ENCODE measurements at regions not wholly inside any gene's neighbourhood (a gene's known extent, or its start where the extent isn't known, plus 50 kb on each side); places are given as distances from the start of the nearest gene placed in this dataset.
"Not testable (repeated sequence)": the region's sequence is repeated elsewhere in the genome, so short reads cannot be mapped to it uniquely, and the experiment has no call there.

DNA sequence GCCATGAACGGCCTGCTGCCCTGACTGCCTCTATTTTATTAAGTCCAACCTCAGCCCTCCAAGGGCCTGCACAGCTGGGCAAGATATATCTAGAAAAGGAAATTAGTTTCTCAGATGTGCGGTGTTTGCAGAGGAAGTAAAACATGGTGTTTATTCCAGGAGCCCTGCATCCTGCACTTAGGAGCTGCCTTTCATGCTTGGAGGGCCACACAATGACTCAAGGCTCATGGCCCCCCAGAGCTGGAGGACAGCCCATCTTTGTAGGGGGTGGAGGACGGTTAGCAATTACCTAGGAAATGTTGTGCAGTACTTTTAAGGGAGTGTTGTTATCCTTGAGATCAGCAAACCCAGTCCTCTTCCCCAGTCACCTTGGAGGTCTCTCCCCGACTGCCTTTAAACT is 80.5 kb downstream of the COPRS start:
- no peak for DNase-seq (ENCODE audit: low read depth in 1 of 2, low spot score in 1 of 2)
- peaks cover 3% of the 10 kb centered on the region for H3K27me3 ChIP-seq
- H3K27ac ChIP-seq = no peak overlapping the region
- no peaks in the 10 kb centered on the region for H3K36me3 ChIP-seq
- no peak overlapping the region for H3K4me3 ChIP-seq
- TF ChIP-seq, protein P1, sequence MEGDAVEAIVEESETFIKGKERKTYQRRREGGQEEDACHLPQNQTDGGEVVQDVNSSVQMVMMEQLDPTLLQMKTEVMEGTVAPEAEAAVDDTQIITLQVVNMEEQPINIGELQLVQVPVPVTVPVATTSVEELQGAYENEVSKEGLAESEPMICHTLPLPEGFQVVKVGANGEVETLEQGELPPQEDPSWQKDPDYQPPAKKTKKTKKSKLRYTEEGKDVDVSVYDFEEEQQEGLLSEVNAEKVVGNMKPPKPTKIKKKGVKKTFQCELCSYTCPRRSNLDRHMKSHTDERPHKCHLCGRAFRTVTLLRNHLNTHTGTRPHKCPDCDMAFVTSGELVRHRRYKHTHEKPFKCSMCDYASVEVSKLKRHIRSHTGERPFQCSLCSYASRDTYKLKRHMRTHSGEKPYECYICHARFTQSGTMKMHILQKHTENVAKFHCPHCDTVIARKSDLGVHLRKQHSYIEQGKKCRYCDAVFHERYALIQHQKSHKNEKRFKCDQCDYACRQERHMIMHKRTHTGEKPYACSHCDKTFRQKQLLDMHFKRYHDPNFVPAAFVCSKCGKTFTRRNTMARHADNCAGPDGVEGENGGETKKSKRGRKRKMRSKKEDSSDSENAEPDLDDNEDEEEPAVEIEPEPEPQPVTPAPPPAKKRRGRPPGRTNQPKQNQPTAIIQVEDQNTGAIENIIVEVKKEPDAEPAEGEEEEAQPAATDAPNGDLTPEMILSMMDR (IDR thresholded peaks at IDR 0.05; ENCODE audit: low read depth, low read length) = no peak
- no peaks in the 10 kb centered on the region for H3K4me1 ChIP-seq (ENCODE audit: low read depth)
- no peaks in the 10 kb centered on the region for H3K9me3 ChIP-seq (ENCODE audit: low read depth)

DNA sequence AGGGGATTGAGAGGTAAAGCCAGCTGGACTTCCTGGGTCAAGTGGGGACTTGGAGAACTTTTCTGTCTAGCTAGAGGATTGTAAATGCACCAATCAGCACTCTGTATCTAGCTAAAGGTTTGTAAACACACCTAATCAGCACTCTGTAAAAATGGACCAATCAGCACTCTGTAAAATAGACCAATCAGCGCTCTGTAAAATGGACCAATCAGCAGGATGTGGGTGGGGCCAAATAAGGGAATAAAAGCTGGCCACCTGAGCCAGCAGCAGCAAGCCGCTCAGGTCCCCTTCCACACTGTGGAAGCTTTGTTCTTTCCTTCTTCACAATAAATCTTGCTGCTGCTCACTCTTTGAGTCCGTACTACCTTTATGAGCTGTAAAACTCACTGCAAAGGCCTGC is 87.7 kb downstream of the COPRS start:
- not testable (repeated sequence) for H3K27me3 ChIP-seq; H3K9me3 ChIP-seq (ENCODE audit: low read depth); DNase-seq (ENCODE audit: low read depth in 1 of 2, low spot score in 1 of 2); H3K4me3 ChIP-seq; H3K27ac ChIP-seq; H3K36me3 ChIP-seq; H3K4me1 ChIP-seq (ENCODE audit: low read depth)

DNA sequence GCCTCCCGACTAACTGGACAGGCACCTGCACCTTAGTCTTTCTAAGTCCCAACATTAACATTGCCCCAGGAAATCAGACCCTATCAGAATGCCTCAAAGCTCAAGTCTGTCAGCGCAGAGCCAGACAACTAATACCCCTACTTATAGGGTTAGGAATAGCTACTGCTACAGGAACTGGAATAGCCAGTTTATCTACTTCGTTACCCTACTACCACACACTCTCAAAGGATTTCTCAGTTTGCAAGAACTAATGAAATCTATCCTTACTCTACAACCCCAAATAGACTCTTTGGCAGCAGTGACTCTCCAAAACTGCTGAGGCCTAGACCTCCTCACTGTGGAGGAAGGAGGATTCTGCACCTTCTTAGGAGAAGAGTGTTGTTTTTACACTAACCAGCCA is 88.5 kb downstream of the COPRS start:
- not testable (repeated sequence) for H3K27ac ChIP-seq; H3K36me3 ChIP-seq; H3K27me3 ChIP-seq; H3K4me1 ChIP-seq (ENCODE audit: low read depth); H3K9me3 ChIP-seq (ENCODE audit: low read depth); H3K4me3 ChIP-seq; DNase-seq (ENCODE audit: low read depth in 1 of 2, low spot score in 1 of 2)

DNA sequence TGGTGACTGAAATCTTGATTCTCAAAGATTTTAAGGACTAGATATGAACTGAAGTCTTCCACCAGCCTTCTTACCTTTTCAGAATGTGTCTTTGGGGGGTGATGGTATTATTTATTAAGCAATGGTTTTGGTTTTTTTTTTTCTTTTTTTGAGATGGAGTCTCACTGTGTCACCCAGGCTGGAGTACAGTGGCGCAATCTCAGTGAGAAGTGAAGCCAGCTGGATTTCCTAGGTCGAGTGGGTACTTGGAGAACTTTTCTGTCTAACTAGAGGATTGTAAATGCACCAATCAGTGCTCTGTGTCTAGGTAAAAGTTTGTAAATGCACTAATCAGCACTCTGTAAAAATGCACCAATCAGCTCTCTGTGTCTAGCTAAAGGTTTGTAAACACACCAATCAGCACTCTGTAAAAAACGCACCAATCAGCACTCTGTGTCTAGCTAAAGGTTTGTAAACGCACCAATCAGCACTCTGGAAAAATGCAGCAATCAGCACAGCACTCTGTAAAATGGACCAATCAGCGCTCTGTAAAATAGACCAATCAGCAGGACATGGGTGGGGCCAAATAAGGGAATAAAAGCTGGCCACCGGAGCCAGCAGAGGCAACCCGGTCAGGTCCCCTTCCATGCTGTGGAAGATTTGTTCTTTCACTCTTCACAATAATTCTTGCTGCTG is 97.1 kb downstream of the COPRS start:
- H3K4me1 ChIP-seq (ENCODE audit: low read depth) = peaks cover 14% of the 10 kb centered on the region
- peak overlapping the region; percentile 69 for H3K27ac ChIP-seq
- H3K36me3 ChIP-seq; H3K27me3 ChIP-seq; H3K9me3 ChIP-seq (ENCODE audit: low read depth); DNase-seq (ENCODE audit: low read depth in 1 of 2, low spot score in 1 of 2); H3K4me3 ChIP-seq: not testable (repeated sequence)

DNA sequence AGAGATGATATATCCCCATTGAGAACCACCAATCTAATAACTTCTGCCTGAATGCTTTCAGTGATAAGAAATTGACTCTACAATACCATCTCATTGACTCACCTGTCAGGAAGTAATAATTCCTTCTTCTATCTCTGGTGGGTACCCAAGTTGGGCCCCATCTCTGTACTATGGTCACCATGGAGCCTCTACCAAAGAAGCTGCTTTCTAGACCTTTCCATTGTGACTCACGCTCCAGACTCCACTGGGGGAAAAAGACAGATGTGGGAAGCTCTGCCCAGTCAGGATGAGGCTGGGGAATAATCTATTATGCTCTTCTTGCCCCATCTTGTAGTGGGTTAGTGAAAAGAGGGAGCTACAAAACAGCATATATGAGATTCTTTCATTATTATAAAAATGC is 100.4 kb downstream of the COPRS start:
- peaks cover 14% of the 10 kb centered on the region for H3K4me1 ChIP-seq (ENCODE audit: low read depth)
- no peaks in the 10 kb centered on the region for H3K27me3 ChIP-seq
- TF ChIP-seq, protein P1 (IDR thresholded peaks at IDR 0.05; ENCODE audit: low read depth, low read length) = no peak
- DNase-seq (ENCODE audit: low read depth in 1 of 2, low spot score in 1 of 2) = no peak
- H3K9me3 ChIP-seq (ENCODE audit: low read depth) = no peaks in the 10 kb centered on the region
- H3K4me3 ChIP-seq = no peak overlapping the region
- no peak overlapping the region for H3K27ac ChIP-seq
- no peaks in the 10 kb centered on the region for H3K36me3 ChIP-seq

DNA sequence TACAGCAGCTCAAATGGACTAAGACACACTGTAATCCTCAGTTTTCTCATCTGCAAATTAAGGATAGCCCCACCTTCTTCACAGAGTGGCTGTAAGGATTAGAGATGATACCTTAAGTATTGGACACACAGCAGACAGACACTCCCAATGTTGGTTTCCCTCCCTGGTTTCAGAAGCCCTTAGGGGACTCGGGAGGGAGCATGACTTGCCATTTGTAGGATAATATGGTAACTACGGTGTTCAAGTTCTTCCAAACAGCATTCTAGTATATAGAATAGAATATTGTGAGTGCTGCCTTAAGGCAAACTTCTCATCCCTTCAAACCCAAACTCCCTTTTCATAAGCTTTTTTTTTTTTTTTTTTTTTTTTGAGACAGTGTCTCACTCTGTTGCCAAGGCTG is 101.9 kb downstream of the COPRS start:
- Histone ChIP-seq H3K4me1 (ENCODE audit: low read depth) (peaks cover 6% of the 10 kb centered on the region), H3K27me3 (no peaks in the 10 kb centered on the region), H3K4me3 (no peak overlapping the region), H3K9me3 (ENCODE audit: low read depth) (no peaks in the 10 kb centered on the region), H3K27ac (no peak overlapping the region), H3K36me3 (no peaks in the 10 kb centered on the region)
- TF ChIP-seq, protein P1 (IDR thresholded peaks at IDR 0.05; ENCODE audit: low read depth, low read length) = no peak
- no peak for DNase-seq (ENCODE audit: low read depth in 1 of 2, low spot score in 1 of 2)

DNA sequence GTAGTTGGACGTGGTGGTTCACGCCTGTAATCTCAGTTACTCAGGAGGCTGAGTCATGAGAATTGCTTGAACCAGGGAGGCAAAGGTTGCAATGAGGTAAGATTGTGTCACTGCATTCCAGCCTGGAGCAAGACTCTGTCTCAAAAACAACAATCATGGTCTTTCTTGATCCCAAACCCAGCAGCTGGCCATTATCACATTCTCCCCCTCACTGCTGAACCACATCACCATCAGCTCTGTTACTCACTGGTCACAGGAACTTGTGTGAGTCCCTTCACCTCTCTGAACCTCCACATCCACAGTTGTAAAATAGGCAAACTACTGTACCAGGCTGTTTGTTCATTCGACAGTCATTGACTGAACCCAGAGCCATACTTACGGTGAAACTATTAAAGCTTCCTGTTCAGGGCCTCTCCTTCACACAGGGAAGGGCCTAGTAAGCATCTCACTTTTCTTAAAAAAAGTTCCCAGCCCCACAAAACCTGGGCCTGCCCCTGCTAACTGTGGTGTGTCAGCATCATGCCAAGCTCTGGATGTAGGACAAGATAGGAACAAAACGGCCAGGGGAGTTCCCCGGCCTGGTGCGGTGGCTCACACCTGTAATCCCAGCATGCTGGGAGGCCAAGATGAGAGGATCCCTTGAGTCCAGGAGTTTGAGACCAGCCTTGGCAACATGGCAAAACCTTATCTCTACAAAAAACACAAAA is 104.7 kb downstream of the COPRS start:
- peak in 1 of 2 donors; percentile 91 for DNase-seq (ENCODE audit: low read depth in 1 of 2, low spot score in 1 of 2)
- Histone ChIP-seq H3K36me3 (no peaks in the 10 kb centered on the region), H3K4me3 (no peak overlapping the region), H3K4me1 (ENCODE audit: low read depth) (no peaks in the 10 kb centered on the region), H3K9me3 (ENCODE audit: low read depth) (no peaks in the 10 kb centered on the region), H3K27me3 (no peaks in the 10 kb centered on the region), H3K27ac (no peak overlapping the region)
- TF ChIP-seq, protein P1 (IDR thresholded peaks at IDR 0.05; ENCODE audit: low read depth, low read length) = no peak

Data from cardiac muscle cell (in vitro differentiated cells and primary cell).